ENCODE measurements at regions not wholly inside any gene's neighbourhood (a gene's known extent, or its start where the extent isn't known, plus 50 kb on each side); places are given as distances from the start of the nearest gene placed in this dataset.

GRCh38 chr6:95159557-95159956, 417.8 kb upstream of the MANEA start:
- H3K27ac ChIP-seq = no peak overlapping the region

GRCh38 chr6:95169775-95170174, 407.6 kb upstream of the MANEA start:
- no peak for TF ChIP-seq POLR2AphosphoS5 (IDR thresholded peaks at IDR 0.05)
- no peak for TF ChIP-seq CTCF (IDR thresholded peaks at IDR 0.05)
- no peak for TF ChIP-seq POLR2A (IDR thresholded peaks at IDR 0.05)
- TF ChIP-seq EP300 (IDR thresholded peaks at IDR 0.05) = no peak

More at GRCh38 chr6:95159557-95159956, 417.8 kb upstream of the MANEA start:
- no peaks in the 10 kb centered on the region for H3K36me3 ChIP-seq
- no peak for DNase-seq (ENCODE audit: low spot score in 2 of 2)
- no peak for TF ChIP-seq CTCF (IDR thresholded peaks at IDR 0.05)
- TF ChIP-seq POLR2A (IDR thresholded peaks at IDR 0.05) = no peak
- TF ChIP-seq POLR2AphosphoS5 (IDR thresholded peaks at IDR 0.05) = no peak
- TF ChIP-seq EP300 (IDR thresholded peaks at IDR 0.05) = no peak
- no peaks in the 10 kb centered on the region for H3K9me3 ChIP-seq
- no peaks in the 10 kb centered on the region for H3K27me3 ChIP-seq
- no peaks in the 10 kb centered on the region for H3K4me1 ChIP-seq
- no peak overlapping the region for H3K4me3 ChIP-seq

GRCh38 chr6:95175927-95176675, 401.2 kb upstream of the MANEA start:
- Histone ChIP-seq H3K4me3 (no peak overlapping the region), H3K27me3 (no peaks in the 10 kb centered on the region), H3K9me3 (no peaks in the 10 kb centered on the region), H3K36me3 (no peaks in the 10 kb centered on the region), H3K4me1 (no peaks in the 10 kb centered on the region), H3K27ac (no peak overlapping the region)
- TF ChIP-seq POLR2AphosphoS5 (IDR thresholded peaks at IDR 0.05) (no peak), POLR2A (IDR thresholded peaks at IDR 0.05) (no peak), CTCF (IDR thresholded peaks at IDR 0.05) (no peak), EP300 (IDR thresholded peaks at IDR 0.05) (no peak)
- no peak for DNase-seq (ENCODE audit: low spot score in 2 of 2)
- WGBS = 52% methylated on average over 4 of the region's 4 CpGs

More at GRCh38 chr6:95169775-95170174, 407.6 kb upstream of the MANEA start:
- 33% methylated on average over 2 of the region's 2 CpGs for WGBS
- no peak overlapping the region for H3K4me3 ChIP-seq
- H3K27me3 ChIP-seq = no peaks in the 10 kb centered on the region
- DNase-seq (ENCODE audit: low spot score in 2 of 2) = no peak
- H3K9me3 ChIP-seq = no peaks in the 10 kb centered on the region
- no peaks in the 10 kb centered on the region for H3K4me1 ChIP-seq
- H3K36me3 ChIP-seq = no peaks in the 10 kb centered on the region
- no peak overlapping the region for H3K27ac ChIP-seq

GRCh38 chr6:95185874-95186273, 391.5 kb upstream of the MANEA start:
- Histone ChIP-seq H3K27me3 (no peaks in the 10 kb centered on the region), H3K27ac (no peak overlapping the region), H3K36me3 (no peaks in the 10 kb centered on the region), H3K4me1 (no peaks in the 10 kb centered on the region), H3K4me3 (no peak overlapping the region), H3K9me3 (no peaks in the 10 kb centered on the region)
- no peak for TF ChIP-seq POLR2AphosphoS5 (IDR thresholded peaks at IDR 0.05)
- TF ChIP-seq CTCF (IDR thresholded peaks at IDR 0.05) = no peak
- TF ChIP-seq POLR2A (IDR thresholded peaks at IDR 0.05) = no peak
- TF ChIP-seq EP300 (IDR thresholded peaks at IDR 0.05) = no peak
- no peak for DNase-seq (ENCODE audit: low spot score in 2 of 2)
- WGBS = 62% methylated on average over 2 of the region's 2 CpGs

GRCh38 chr6:95186710-95187109, 390.6 kb upstream of the MANEA start:
- WGBS = 43% methylated on average over 1 of the region's 1 CpG
- Histone ChIP-seq H3K36me3 (no peaks in the 10 kb centered on the region), H3K27ac (no peak overlapping the region), H3K27me3 (no peaks in the 10 kb centered on the region), H3K9me3 (no peaks in the 10 kb centered on the region), H3K4me3 (no peak overlapping the region), H3K4me1 (no peaks in the 10 kb centered on the region)
- no peak for DNase-seq (ENCODE audit: low spot score in 2 of 2)
- TF ChIP-seq POLR2AphosphoS5 (IDR thresholded peaks at IDR 0.05) (no peak), CTCF (IDR thresholded peaks at IDR 0.05) (no peak)

All from suprapubic skin (tissue), 4 donors.